Uterus (tissue), 3 donors: ENCODE measurements at regions not wholly inside any gene's neighbourhood (a gene's known extent, or its start where the extent isn't known, plus 50 kb on each side); places are given as distances from the start of the nearest gene placed in this dataset.

Experiments used
- DNase-seq, 2 donors: peaks; one replicate each; pipeline ENCODE4 v3.0.0-alpha.2; 2019 to 2020
- H3K27ac ChIP-seq, 2 donors: fragments of 200-600 bp; sonication (generic); 1 replicate in 1 of 2; 2 replicates in 1 of 2; pipeline ENCODE4 v1.5.1; 2016 to 2018
- H3K27me3 ChIP-seq, 2 donors: fragments of 200-600 bp; sonication (generic); one replicate each; pipeline ENCODE4 v1.5.1; 2018 to 2019; ENCODE audit warnings: control low read depth in 1 of 2
- H3K36me3 ChIP-seq, 2 donors: fragments of 200-600 bp; sonication (generic); one replicate each; pipeline ENCODE4 v1.5.1; 2019; ENCODE audit warnings: control low read depth in 1 of 2
- H3K4me1 ChIP-seq, 2 donors: fragments of 200-600 bp; sonication (generic); one replicate each; pipeline ENCODE4 v1.5.1; 2018 to 2019; ENCODE audit warnings: control low read depth in 1 of 2
- H3K4me3 ChIP-seq, 2 donors: fragments of 200-600 bp; sonication (generic); 1 replicate in 1 of 2; 2 replicates in 1 of 2; pipeline ENCODE4 v1.5.1; 2018 to 2019; ENCODE audit warnings: mild to moderate bottlenecking in 1 of 2
- H3K9me3 ChIP-seq, 2 donors: fragments of 200-600 bp; sonication (generic); one replicate each; pipeline ENCODE4 v1.5.1; 2019; ENCODE audit warnings: control low read depth in 1 of 2
- POLR2A ChIP-seq, 2 donors: fragments of 450-650 bp; IDR thresholded peaks; one replicate each; pipeline ENCODE4 v1.6.1; 2016; ENCODE audit warnings: antibody characterized with exemption in 2 of 2, mild to moderate bottlenecking in 1 of 2, moderate library complexity in 1 of 2
- intact Hi-C: fragments of 100-400 bp; cut with DNase I; formaldehyde crosslinking; loops from one replicate; pipeline ENCODE4 v1.15.1; 2023; ENCODE audit warnings: low total_unique reads
- TF ChIP-seq, protein P1 (sequence below), 4 experiments: fragments of 200-600 bp in 2 of 4; fragments of 450-650 bp in 2 of 4; sonication (generic) in 2 of 4; IDR thresholded peaks; one replicate each; pipeline ENCODE4 v1.5.1; 2016 to 2019; ENCODE audit warnings: antibody characterized with exemption in 4 of 4, mild to moderate bottlenecking in 2 of 4, moderate library complexity in 1 of 4
- donor health status: DM: yes; HTN: yes; CAD: no.

- Histone ChIP-seq H3K36me3 (no peaks in the 10 kb centered on the region), H3K27ac (no peak overlapping the region), H3K4me3 (no peak overlapping the region), H3K4me1 (no peaks in the 10 kb centered on the region), H3K27me3 (no peaks in the 10 kb centered on the region), H3K9me3 (no peaks in the 10 kb centered on the region)
- no peak for DNase-seq
- TF ChIP-seq POLR2A (IDR thresholded peaks at IDR 0.05), result no peak
- TF ChIP-seq, protein P1, sequence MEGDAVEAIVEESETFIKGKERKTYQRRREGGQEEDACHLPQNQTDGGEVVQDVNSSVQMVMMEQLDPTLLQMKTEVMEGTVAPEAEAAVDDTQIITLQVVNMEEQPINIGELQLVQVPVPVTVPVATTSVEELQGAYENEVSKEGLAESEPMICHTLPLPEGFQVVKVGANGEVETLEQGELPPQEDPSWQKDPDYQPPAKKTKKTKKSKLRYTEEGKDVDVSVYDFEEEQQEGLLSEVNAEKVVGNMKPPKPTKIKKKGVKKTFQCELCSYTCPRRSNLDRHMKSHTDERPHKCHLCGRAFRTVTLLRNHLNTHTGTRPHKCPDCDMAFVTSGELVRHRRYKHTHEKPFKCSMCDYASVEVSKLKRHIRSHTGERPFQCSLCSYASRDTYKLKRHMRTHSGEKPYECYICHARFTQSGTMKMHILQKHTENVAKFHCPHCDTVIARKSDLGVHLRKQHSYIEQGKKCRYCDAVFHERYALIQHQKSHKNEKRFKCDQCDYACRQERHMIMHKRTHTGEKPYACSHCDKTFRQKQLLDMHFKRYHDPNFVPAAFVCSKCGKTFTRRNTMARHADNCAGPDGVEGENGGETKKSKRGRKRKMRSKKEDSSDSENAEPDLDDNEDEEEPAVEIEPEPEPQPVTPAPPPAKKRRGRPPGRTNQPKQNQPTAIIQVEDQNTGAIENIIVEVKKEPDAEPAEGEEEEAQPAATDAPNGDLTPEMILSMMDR (IDR thresholded peaks at IDR 0.05), result no peak
- intact Hi-C loops, result no loop called here
Measured at GRCh38 chr5:6302075-6302474, 76.3 kb downstream of the MED10 start.

DNA sequence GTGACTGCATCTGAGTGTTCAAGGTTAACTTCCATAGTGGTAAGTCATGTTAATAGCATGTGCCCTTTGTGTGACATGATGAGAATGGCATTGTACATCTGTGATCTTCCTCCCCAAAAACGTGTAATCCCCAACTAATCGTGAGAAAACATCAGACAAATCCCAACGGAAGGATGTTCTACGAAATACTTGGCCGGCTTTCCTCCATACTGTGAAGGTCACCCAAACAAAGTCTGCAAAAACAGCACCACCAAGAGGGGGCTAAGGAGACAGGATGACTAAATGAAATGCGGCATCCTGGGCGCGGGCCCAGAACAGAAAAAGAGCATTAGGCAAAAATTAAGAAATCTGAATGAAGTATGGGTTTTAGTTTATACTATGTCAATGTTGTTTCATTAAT is 81.8 kb downstream of the MED10 start:
- H3K4me3 ChIP-seq, result no peak overlapping the region
- TF ChIP-seq POLR2A (IDR thresholded peaks at IDR 0.05), result no peak
- TF ChIP-seq, protein P1 (IDR thresholded peaks at IDR 0.05), result no peak
- H3K36me3 ChIP-seq, result no peaks in the 10 kb centered on the region
- intact Hi-C loops, result no loop called here
- DNase-seq, result no peak
- H3K27ac ChIP-seq, result no peak overlapping the region
- H3K4me1 ChIP-seq, result no peaks in the 10 kb centered on the region
- no peaks in the 10 kb centered on the region for H3K9me3 ChIP-seq
- H3K27me3 ChIP-seq, result no peaks in the 10 kb centered on the region

GRCh38 chr5:6291961-6292360 is 86.4 kb downstream of the MED10 start:
- Histone ChIP-seq H3K27ac (no peak overlapping the region), H3K4me1 (no peaks in the 10 kb centered on the region), H3K4me3 (no peak overlapping the region), H3K9me3 (no peaks in the 10 kb centered on the region), H3K27me3 (no peaks in the 10 kb centered on the region), H3K36me3 (no peaks in the 10 kb centered on the region)
- no peak for TF ChIP-seq POLR2A (IDR thresholded peaks at IDR 0.05)
- TF ChIP-seq, protein P1 (IDR thresholded peaks at IDR 0.05), result no peak
- no peak for DNase-seq
- intact Hi-C loops, result no loop called here

- intact Hi-C loops, result no loop called here
Measured at GRCh38 chr5:6289239-6289638, 89.1 kb downstream of the MED10 start.

DNA sequence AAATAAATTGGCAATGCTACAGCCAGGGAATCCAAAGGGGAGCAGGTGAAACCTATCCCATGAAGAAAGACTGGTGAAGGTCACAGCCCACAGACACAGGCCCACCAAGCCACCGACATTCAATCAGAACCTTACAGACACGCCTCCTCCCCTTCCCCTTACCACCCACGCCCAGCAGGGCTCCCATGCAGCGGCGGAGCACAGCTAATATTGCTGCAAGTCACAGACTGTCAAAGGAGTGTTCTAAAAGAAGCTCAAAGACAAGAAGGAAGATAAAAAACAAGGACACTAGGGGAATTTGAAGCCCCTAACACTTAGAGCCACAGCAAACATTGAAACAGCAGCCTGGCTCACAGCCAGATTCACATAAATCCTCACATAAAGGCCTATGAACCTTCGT is 91.2 kb downstream of the MED10 start:
- H3K9me3 ChIP-seq, result no peaks in the 10 kb centered on the region
- TF ChIP-seq POLR2A (IDR thresholded peaks at IDR 0.05), result no peak
- TF ChIP-seq, protein P1 (IDR thresholded peaks at IDR 0.05), result no peak
- H3K4me3 ChIP-seq, result no peak overlapping the region
- no peaks in the 10 kb centered on the region for H3K27me3 ChIP-seq
- no peak overlapping the region for H3K27ac ChIP-seq
- H3K4me1 ChIP-seq, result no peaks in the 10 kb centered on the region
- DNase-seq, result no peak
- intact Hi-C loops, result no loop called here
- no peaks in the 10 kb centered on the region for H3K36me3 ChIP-seq

More at GRCh38 chr5:6289239-6289638, 89.1 kb downstream of the MED10 start:
- Histone ChIP-seq H3K36me3 (no peaks in the 10 kb centered on the region), H3K27me3 (no peaks in the 10 kb centered on the region), H3K27ac (no peak overlapping the region), H3K9me3 (no peaks in the 10 kb centered on the region), H3K4me1 (no peaks in the 10 kb centered on the region), H3K4me3 (no peak overlapping the region)
- DNase-seq, result no peak
- TF ChIP-seq, protein P1 (IDR thresholded peaks at IDR 0.05), result no peak
- TF ChIP-seq POLR2A (IDR thresholded peaks at IDR 0.05), result no peak
